NCI-H146 treated with DMSO at 0.1 percent for 48 hours (cell line): ENCODE measurements at regions not wholly inside any gene's neighbourhood (a gene's known extent, or its start where the extent isn't known, plus 50 kb on each side); places are given as distances from the start of the nearest gene placed in this dataset.

Experiments used
- DNase-seq: peaks from one replicate; lab custom pipeline; 2025; ENCODE audit not compliant: unreplicated experiment; lab: John Stamatoyannopoulos, UW

GRCh38 chr3:59265566-59265965 lies 215.7 kb upstream of the CFAP20DC start:
- DNase-seq: no peak

GRCh38 chr3:59264366-59264765 lies 214.5 kb upstream of the CFAP20DC start:
- no peak for DNase-seq

GRCh38 chr3:59263152-59263551 lies 213.3 kb upstream of the CFAP20DC start:
- no peak for DNase-seq

GRCh38 chr3:59262076-59262498 lies 212.3 kb upstream of the CFAP20DC start:
- DNase-seq: no peak

GRCh38 chr3:59261009-59261408 lies 211.2 kb upstream of the CFAP20DC start:
- DNase-seq: no peak

- DNase-seq: no peak
These were observed 208.9 kb upstream of the CFAP20DC start for GRCh38 chr3:59258550-59259260.

- no peak for DNase-seq
These were observed 207.7 kb upstream of the CFAP20DC start for GRCh38 chr3:59257506-59257905.

GRCh38 chr3:59256230-59256629 lies 206.4 kb upstream of the CFAP20DC start:
- DNase-seq: no peak

- no peak for DNase-seq
These were observed 205.2 kb upstream of the CFAP20DC start for GRCh38 chr3:59254976-59255375.

- no peak for DNase-seq
These were observed 204.6 kb upstream of the CFAP20DC start for GRCh38 chr3:59254433-59254832.

- DNase-seq: no peak
These were observed 203.7 kb upstream of the CFAP20DC start for GRCh38 chr3:59253523-59253922.

- DNase-seq: no peak
These were observed 202.0 kb upstream of the CFAP20DC start for GRCh38 chr3:59251869-59252268.

GRCh38 chr3:59250600-59250999 lies 200.8 kb upstream of the CFAP20DC start:
- DNase-seq: no peak

- no peak for DNase-seq
These were observed 200.0 kb upstream of the CFAP20DC start for GRCh38 chr3:59249698-59250361.

GRCh38 chr3:59249004-59249403 lies 199.2 kb upstream of the CFAP20DC start:
- DNase-seq: no peak

- no peak for DNase-seq
These were observed 197.6 kb upstream of the CFAP20DC start for GRCh38 chr3:59247402-59247841.

GRCh38 chr3:59246719-59247401 lies 197.0 kb upstream of the CFAP20DC start:
- DNase-seq: no peak

GRCh38 chr3:59245859-59246501 lies 196.2 kb upstream of the CFAP20DC start:
- DNase-seq: peak; percentile 23

- no peak for DNase-seq
These were observed 195.6 kb upstream of the CFAP20DC start for GRCh38 chr3:59245300-59245858.

- DNase-seq: no peak
These were observed 194.5 kb upstream of the CFAP20DC start for GRCh38 chr3:59244343-59244742.

GRCh38 chr3:59243476-59243875 lies 193.7 kb upstream of the CFAP20DC start:
- no peak for DNase-seq
